Amniotic epithelial cell (primary cell): ENCODE measurements at regions not wholly inside any gene's neighbourhood (a gene's known extent, or its start where the extent isn't known, plus 50 kb on each side); places are given as distances from the start of the nearest gene placed in this dataset.

Experiments used
- DNase-seq: peaks from one replicate; pipeline ENCODE4 v3.0.0-alpha.2; 2010; ENCODE audit warnings: low read depth

DNA sequence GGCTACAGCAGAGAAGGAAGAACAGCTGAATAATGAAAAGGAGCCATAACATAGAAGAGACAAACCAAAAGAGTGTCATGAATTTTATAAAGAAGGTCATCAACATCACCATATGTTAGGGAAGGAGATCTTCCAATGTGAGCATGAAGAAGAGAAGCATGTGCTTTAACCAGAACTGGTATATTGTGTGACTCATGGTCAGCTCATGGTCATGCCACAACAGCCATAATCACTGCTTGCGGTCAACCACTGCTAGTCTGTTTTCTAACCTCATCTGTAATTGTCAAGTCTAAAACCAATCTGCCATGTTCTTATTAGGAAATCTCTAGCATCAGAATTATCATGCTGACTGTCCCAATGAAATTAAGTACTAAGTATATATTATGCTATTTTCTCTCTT is 204.1 kb upstream of the VRK2 start:
- peak; percentile 78 for DNase-seq

DNA sequence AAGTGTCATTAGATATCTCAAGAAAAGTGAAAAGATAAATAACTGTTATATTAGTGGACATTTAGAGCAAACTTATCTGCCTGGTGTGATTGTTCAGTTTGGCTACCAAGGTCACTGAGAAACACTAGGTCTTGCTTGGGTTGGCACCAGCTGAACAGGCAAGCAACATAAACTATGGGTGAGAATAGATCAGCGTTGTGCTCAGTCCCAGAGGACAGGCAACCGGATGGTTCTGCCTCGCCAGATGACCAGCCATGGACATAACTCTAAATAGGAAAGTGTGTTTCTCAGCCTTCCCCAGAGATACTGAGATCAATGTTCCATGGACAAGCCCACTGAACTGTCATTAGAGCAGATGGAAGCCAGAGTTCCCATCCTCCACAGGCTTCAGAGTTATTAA is 203.4 kb upstream of the VRK2 start:
- DNase-seq, result no peak

DNA sequence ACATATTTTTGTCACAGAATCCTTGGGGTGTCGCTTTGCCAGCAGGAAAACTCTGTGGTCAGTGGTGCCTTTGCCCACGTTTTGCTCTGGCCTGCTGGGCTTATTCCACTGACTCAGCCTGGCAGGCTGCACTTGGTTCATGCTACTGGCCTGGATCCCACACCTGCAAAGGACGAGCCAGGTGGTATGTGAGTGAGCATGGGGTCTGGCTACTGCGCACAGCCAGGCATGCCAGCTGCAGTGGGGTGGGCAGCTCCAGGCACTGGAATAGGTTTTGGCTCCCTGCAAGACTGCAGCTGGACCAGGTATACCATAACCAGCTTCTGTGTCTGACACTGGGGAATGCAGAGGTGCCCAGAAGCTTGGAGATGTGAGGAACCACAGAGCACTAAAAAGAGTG is 197.9 kb upstream of the VRK2 start:
- no peak for DNase-seq

DNA sequence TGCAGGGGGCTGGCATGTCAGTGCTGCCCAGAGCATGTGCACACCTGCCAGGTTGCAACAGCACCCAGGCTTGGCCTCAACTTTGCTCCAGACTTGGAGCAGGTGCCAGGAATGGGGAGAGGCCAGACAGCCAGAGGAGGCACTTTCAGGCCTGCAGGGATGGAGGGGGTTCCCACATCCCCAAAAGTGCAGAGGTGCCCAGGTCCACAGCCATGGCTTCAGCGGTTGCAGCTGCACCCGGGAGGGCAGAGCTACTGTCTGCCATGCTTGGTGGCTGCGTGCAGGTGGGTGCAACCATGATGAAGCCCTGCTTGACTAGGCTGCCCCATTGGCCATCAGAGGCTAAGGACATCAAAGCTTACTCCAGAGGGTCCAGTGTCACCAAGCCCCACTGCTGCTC is 196.8 kb upstream of the VRK2 start:
- no peak for DNase-seq

DNA sequence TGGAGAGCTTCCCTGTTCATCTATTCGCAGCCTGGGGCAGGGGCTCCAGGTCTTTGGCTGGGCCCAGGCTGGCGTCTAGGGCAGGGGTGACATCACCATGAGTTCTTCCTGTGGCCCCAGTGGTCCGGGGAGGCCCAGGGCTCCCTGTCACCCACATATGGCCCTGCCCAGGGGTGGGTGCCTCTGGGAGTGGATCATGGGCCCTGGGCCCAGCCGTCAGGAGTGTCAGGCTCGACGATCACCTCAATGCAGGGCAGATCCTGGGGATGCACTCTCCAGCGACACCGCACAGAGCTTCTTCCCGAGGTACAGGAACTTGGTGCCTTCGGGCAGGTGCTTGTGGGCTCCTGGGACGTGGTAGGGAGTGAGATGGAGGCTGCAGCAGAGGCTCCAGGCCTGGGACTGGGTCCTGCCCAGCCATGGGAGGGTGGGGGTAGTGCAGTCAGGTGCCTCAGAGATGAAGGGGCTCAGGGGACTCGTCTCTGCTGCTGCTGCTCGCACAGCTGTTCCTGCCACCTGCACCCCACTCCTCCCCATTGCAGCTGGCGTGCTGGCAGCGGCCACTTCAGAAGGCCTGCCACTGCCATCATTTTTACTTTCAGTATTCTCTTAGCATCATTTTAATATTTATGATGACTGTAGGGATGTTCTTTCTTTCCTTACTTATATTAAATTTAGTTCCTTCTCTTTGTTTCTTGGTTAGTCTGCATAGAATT is 196.0 kb upstream of the VRK2 start:
- DNase-seq, result no peak

DNA sequence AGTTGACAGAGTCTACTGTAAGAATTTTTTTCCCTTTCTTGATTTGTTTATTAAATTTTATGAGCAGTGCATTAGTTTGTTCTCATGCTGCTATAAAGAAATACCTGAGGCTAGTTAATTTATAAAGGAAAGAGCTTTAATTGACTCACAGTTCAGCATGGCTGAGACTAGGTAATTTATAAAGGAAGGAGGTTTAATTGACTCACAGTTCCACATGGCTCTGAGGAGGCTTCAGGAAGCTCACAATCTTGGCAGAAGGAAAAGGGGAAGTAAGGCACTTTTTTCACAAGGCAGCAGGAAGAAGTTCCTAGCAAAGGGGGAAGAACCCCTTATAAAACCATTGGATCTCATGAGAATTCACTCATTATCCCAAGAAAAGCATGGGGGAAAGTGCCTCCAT is 191.4 kb upstream of the VRK2 start:
- DNase-seq, result no peak

DNA sequence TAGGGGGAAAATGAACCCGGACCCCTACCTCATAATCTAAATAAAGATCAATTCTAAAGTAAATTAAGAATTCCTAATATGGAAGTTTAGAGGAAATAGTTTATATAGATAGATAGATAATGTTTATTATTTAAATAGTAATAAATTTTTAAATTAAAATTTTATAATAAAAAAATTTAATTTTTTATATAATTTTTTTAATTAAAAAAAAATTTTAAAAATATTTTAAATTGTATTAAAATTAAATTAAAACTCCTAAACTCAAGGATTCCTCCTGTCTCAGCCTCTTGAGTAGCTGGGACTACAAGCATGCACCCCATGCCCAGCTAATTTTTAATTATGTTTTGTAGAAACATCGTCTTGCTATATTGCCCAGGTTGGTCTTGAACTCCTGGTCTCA is 186.9 kb upstream of the VRK2 start:
- DNase-seq, result no peak

DNA sequence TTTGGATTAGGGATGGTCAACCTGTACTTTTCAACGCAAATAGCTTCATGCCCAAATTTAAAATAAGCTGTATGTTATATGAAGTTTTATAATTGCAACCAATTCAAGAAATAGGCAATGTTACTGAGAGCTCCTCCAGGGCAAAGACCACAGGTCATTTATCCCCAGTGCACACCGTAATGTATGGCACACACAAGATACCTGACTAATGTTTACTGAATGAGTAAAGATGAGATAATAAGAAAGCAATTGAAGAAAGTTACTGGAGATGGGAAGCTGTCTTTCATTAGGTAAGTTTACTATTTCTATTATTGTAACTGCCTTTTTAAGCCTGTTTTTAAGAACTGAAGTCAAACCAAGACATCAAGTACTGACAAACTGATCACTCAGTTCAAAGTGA is 184.5 kb upstream of the VRK2 start:
- no peak for DNase-seq

DNA sequence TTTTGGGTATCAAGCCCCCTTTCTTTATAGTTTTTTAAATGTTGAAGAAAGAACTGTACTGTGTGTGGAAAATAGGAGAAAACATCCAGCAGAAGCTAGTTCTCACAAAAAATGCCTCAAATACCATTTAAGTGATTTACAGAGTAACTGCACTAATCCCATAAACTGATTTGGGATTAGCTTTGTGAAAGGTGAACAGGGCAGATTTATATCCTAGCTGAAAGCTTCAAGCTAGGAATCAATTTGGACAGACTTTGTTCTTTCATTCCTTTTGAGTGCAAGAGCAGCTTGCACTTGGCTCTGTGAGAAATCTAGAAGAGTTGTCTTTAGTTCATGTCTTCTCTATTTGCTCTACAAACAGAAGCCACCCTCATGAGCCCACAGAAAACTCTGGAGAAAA is 183.9 kb upstream of the VRK2 start:
- DNase-seq, result no peak

DNA sequence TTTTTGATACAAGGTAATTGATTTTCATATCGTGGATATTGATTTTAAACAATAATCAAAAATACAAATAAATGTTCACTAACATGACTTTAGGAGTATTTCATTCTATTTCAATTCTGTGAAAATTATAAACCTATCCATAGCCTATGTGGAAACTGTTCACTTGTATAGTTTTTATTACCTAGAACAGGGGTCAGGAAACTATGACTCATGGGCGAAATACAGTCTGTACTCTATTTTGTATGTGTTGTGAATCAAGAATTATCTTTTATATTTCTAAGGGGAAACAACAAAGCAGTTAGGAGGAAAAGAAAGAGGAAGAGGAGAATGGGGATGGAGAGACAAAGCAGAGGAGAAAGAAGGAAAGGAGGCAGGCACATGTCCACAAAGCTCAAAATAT is 181.7 kb upstream of the VRK2 start:
- DNase-seq, result no peak

DNA sequence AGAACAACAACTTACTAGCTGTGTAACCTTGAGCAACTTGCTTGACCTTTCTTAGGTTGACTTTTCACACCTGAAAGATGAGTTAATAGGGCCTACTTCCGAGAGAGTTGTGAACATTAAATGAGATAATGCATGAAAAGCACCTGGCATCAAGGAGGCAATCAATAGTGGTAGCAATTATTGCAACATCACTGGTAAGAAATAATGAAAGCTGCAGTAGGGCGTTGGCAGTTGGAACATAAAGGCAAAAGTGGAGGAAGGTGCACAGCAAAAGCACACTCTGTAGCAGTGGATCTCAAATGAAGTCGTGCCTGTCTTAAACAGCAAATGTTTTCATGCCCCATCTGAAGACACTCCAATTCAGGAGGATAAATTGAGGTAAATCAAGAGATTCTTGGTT is 178.9 kb upstream of the VRK2 start:
- DNase-seq, result no peak

DNA sequence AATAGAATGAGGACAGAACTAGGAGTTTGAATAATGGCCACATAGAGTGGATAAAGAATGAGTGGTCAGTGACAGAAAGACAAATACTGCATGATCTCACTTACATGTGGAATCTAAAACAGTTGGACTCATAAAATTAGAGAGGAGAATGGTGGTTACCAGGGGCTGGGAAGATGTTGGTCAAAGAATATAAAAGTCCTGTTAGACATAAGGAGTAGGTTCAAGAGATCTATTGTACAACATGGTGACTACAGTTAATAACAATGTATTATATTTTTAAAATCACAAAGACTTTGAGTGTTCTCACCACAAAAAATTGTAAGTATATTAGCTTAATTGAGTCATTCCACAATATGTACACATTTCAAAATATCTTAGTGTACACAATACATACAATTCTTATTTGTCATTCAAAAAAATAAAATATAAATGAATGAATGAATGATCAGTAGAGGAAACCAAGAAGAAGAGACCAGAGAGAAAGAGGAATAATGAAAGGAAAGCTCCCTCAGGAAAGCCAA is 177.9 kb upstream of the VRK2 start:
- no peak for DNase-seq

DNA sequence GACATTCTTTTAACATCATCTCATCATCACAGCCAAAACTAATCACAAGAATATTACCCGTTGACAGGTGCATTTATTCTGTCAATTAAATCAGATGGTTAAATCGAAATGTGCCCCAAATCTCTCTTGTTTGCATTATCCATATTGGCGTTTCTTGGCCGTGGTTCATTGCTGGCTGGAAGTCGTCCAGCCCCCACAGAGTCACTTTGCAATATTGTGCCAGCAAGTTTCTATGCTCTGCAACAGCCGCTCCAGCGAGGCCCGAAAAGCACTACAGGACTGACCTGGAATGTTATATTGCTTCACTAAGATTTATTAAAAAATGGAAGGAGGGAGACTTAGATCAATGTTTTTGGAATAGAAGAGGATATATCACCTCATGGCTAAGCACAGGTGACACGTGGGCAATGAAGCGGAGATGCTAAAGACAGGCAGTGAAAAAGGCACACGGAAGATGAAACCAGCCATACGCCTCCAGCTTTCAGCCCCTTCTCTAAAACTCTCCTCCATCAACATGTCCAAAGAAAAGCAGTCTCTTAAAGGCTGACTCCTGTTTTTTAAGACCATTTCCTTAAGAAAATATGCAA is 176.8 kb upstream of the VRK2 start:
- no peak for DNase-seq

DNA sequence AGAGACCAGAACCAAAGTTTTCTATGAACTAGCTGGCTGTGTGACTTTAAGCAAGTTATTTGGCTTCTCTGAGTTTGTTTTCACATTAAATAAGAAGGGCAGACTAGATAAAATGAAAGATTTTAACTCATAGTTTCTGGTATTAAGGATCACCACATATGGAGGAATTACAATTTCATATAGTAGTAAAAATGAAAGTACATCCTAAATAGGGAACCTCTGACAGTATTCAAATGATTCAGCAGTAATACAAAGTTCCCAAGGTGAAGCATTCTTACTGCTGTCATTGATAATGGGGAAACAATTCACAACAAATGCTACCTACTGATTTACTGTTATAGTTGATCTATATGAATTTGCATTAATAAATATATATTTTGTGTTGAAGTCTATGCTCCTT is 170.3 kb upstream of the VRK2 start:
- no peak for DNase-seq

DNA sequence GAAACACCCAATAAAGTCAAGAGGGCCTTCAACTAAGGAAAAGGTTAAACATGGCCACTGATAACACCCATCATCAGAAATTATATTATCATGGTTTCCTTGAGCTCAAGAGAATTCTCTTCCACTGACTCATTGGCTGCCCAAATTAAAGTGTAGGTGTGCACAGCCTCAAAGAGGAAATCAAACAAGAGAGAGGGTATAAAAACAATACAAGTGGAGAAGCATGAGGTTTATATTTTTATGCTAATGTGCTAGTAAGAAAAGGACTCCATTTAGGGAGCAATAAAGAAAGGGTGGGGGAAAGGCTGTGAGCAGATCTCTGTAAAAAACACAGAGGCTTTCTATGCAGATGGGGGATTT is 168.8 kb upstream of the VRK2 start:
- DNase-seq, result no peak

DNA sequence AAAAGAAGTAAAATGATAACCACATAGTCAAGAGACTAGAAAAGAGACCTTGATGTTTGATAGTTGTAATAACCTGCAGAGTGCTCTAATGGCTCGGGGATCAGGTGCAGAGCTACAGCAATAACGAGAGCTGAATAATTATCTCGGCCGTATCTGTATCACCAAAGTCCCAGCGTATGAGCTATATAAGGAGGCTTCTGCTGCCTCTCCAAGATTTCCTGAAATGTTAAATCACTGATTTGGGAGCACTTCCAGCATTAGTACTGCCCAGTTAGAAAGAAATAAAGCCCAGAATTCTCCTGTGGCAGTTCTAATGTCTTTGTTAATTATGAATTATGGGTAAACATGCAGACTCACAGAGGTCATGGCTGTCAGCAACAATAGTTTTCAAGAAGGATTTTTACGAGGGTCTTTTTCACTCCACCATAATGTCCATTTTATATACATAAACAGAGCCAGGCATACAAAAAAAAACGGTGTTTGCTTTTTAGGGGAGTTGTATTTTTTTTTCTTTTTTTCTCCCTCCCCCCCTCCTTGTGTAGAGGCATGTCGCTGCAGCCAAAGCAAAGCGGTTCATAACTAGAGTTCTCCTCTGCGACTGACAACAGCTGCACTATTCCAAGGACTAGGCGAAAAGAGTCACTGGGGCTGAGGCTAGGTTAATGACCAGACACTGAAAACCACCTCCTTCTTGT is 168.3 kb upstream of the VRK2 start:
- no peak for DNase-seq

DNA sequence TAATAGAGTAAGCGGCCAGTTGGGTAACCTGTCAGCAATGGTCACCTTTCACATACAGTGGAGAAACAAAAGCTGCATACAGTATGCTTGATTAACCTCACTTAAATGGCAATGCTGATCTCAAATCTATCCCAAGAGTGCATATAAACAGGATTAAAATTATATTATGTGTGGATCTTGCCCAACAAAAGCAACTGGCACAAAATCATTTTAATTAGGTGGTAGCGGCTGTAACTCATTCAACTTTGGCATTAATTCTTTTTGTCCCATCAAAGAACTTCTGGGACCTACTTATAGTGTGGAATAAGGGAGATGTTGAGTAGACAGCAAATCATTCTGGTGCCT is 167.8 kb upstream of the VRK2 start:
- DNase-seq, result no peak

DNA sequence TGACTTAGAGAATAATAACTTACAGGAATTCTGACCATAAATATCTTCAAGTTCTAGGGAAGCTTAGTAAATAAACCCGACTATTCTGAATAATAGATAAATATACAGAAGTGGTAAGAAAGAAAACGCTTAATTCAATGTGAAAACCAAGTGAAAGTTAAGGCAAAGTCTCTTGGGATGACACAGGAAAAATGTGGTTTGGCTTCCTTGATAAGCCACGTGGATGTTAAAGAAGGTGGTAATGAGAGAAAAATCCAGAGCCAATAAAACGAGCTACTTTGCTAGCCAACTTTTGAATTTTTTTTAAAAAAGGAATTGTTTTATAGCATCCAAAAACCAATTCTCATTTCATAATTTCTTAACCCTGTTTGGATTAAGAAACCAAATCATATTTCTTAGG is 166.2 kb upstream of the VRK2 start:
- no peak for DNase-seq

DNA sequence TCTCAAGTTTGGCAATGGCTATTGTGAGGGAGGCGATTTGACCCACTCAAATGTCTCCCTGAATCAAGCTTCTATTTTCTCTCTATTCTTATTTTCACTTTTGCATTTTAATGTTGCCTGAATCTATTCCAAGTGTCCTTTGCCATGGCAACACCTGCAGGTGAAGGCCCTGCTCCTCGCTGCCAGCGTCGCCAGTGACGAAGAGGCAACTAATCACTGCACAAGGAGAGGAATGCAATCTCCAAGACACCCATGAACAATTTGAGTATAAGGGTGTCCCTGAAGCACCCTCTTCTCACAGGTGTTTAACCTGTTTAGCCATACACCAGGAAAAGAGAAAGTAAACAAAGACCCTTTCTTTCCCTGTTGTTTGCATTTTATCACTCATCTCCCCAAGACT is 165.6 kb upstream of the VRK2 start:
- DNase-seq, result no peak

DNA sequence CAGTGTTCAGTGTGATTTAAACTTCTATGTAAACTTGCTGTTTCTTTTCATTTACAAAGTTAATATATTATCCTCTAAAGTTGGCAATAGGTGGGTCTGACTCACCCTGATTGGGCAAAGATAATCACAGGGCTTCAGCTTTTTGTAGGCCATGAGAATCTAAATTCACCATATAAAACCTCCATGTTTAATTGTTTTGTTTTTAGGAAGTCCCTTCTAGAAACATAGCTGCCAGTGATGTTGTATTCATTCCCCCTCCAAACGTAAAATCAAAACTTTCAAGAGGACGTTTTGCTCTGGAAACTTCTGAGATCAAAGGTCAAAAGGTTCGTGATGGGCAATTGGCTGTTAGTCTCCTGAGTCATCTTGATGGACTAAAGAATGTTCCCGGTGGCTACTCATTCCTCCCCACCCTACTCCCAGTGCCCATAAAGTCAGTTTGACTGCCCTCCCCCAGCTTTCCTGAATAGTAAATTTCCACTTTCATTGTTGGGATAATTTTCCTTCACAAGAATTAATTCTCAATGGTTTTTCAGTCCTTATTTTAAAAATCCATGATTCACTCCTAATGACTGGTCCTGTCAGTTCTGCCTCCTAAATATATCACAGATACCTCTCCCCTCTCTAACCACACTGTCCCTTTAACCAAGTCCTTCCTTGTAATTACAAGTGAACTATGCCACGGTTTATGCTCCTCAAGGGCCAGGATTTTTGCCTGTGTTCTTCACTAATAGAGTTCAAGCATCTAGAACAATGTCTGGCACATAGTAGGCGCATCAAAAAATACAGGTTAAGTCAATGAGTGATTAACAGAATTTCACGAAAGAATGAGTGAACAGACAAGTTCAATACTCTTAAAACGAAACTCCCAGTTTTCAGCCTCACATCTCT is 164.4 kb upstream of the VRK2 start:
- DNase-seq, result peak; percentile 68

DNA sequence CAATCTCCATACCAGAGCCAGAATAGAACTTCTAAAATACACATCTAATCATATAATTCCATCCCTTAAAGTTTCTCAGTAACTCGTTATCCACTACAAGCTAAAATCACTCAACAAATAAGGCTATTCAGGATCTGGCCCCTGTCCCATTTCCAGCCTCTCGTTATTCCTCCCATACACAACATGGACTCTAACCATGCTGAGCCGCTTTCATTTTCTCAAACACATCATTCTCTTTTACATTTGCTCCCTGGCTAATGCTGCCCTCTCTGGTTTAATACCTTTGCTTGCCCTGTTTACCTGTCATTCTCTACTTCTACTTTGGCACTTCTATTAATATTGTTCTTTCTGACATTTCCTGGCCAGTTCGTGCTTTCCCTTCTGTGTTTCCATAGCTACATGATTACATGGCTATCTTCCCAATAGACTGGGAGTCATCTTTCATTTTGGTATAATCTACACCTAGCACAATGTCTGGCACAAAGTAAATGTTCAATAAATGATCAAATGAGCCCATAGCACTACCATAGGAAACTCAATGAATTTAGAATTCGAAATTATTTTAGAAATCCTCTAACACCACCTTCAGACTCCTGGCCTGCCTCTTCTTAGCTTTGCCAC is 163.6 kb upstream of the VRK2 start:
- DNase-seq, result no peak

DNA sequence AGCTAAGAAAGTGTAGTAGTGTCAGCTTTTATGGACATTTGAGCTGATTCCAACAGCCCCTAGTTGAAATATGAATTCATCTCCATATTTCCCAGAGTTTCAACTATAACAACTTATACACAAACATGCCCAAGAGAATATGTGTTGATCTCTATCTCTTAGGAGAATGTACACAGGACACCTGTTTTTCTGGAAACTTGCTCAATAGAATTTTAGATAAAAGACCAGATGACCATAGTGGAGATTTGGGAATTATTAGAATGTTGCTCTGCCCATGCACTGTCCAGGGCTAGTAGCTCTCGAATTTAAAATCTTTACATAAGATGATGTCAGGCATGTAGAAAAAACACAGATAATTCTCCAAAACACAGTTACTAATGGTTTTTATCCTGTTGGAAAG is 162.3 kb upstream of the VRK2 start:
- DNase-seq, result no peak
